Skin of body (tissue), 1 donor: ENCODE measurements at regions not wholly inside any gene's neighbourhood (a gene's known extent, or its start where the extent isn't known, plus 50 kb on each side); places are given as distances from the start of the nearest gene placed in this dataset.

Experiments used
- DNase-seq: peaks from one replicate; lab custom pipeline; 2025; lab: John Stamatoyannopoulos, UW

- peak; percentile 86 for DNase-seq
These were observed 202.5 kb upstream of the LYPLAL1 start for GRCh38 chr1:218971156-218971555.

- DNase-seq: no peak
These were observed 192.8 kb upstream of the LYPLAL1 start for GRCh38 chr1:218980881-218981280.

- DNase-seq: no peak
These were observed 191.2 kb upstream of the LYPLAL1 start for GRCh38 chr1:218982482-218982881.

- no peak for DNase-seq
These were observed 190.2 kb upstream of the LYPLAL1 start for GRCh38 chr1:218983433-218983832.

GRCh38 chr1:218983848-218984247 lies 189.8 kb upstream of the LYPLAL1 start:
- DNase-seq: no peak

- DNase-seq: no peak
These were observed 188.2 kb upstream of the LYPLAL1 start for GRCh38 chr1:218985424-218985984.

GRCh38 chr1:218986816-218987215 lies 186.9 kb upstream of the LYPLAL1 start:
- no peak for DNase-seq

GRCh38 chr1:218990019-218990418 lies 183.7 kb upstream of the LYPLAL1 start:
- no peak for DNase-seq

GRCh38 chr1:218991089-218991488 lies 182.6 kb upstream of the LYPLAL1 start:
- no peak for DNase-seq

- no peak for DNase-seq
These were observed 179.1 kb upstream of the LYPLAL1 start for GRCh38 chr1:218994615-218995014.

GRCh38 chr1:218995091-218995665 lies 178.5 kb upstream of the LYPLAL1 start:
- DNase-seq: peak; percentile 47

- no peak for DNase-seq
These were observed 177.3 kb upstream of the LYPLAL1 start for GRCh38 chr1:218996362-218996761.

GRCh38 chr1:219000005-219000404 lies 173.7 kb upstream of the LYPLAL1 start:
- DNase-seq: no peak

- DNase-seq: no peak
These were observed 173.0 kb upstream of the LYPLAL1 start for GRCh38 chr1:219000631-219001030.

GRCh38 chr1:219010720-219011119 lies 163.0 kb upstream of the LYPLAL1 start:
- no peak for DNase-seq

GRCh38 chr1:219020386-219020785 lies 153.3 kb upstream of the LYPLAL1 start:
- DNase-seq: no peak

GRCh38 chr1:219020846-219021245 lies 152.8 kb upstream of the LYPLAL1 start:
- DNase-seq: no peak

- DNase-seq: no peak
These were observed 146.5 kb upstream of the LYPLAL1 start for GRCh38 chr1:219027146-219027673.

GRCh38 chr1:219031809-219032208 lies 141.9 kb upstream of the LYPLAL1 start:
- no peak for DNase-seq

GRCh38 chr1:219038398-219038797 lies 135.3 kb upstream of the LYPLAL1 start:
- DNase-seq: no peak

- DNase-seq: no peak
These were observed 134.5 kb upstream of the LYPLAL1 start for GRCh38 chr1:219039017-219039681.

- DNase-seq: no peak
These were observed 134.0 kb upstream of the LYPLAL1 start for GRCh38 chr1:219039682-219040154.

- DNase-seq: no peak
These were observed 133.4 kb upstream of the LYPLAL1 start for GRCh38 chr1:219040291-219040690.
